OCI-LY1 (cell line): ENCODE measurements at regions not wholly inside any gene's neighbourhood (a gene's known extent, or its start where the extent isn't known, plus 50 kb on each side); places are given as distances from the start of the nearest gene placed in this dataset.

ENCODE experiments used
- CTCF ChIP-seq: fragments of 200-600 bp; sonication (generic), shearing (Covaris generic); IDR thresholded peaks from 2 replicates; pipeline ENCODE4 v1.5.1; 2017; ENCODE audit warnings: mild to moderate bottlenecking, antibody characterized with exemption, low read length, moderate library complexity, mixed read lengths
- EZH2 ChIP-seq: fragments of 200-600 bp; sonication (generic), shearing (Covaris generic); IDR thresholded peaks from 2 replicates; pipeline ENCODE4 v1.8.0; 2017; ENCODE audit warnings: borderline replicate concordance, mixed run types, mild to moderate bottlenecking, antibody characterized with exemption, low read length, moderate library complexity, mixed read lengths

- no peak for TF ChIP-seq CTCF
- no peak for TF ChIP-seq EZH2
Observed at GRCh38 chr9:23372703-23373102, 453.3 kb downstream of the ELAVL2 start.
